HG03175 (cell line): ENCODE measurements at regions not wholly inside any gene's neighbourhood (a gene's known extent, or its start where the extent isn't known, plus 50 kb on each side); places are given as distances from the start of the nearest gene placed in this dataset.
"Not testable (repeated sequence)": the region's sequence is repeated elsewhere in the genome, so short reads cannot be mapped to it uniquely, and the experiment has no call there.

Experiments
- ATAC-seq: cut with Tn5 transposase; IDR thresholded peaks from one replicate; pipeline ENCODE4 v1.9.1; 2021; ENCODE audit warnings: mild to moderate bottlenecking, moderate library complexity; ENCODE audit not compliant: unreplicated experiment

GRCh38 chr10:30172673-30173072 lies 113.3 kb upstream of the JCAD start:
- ATAC-seq = no peak

DNA sequence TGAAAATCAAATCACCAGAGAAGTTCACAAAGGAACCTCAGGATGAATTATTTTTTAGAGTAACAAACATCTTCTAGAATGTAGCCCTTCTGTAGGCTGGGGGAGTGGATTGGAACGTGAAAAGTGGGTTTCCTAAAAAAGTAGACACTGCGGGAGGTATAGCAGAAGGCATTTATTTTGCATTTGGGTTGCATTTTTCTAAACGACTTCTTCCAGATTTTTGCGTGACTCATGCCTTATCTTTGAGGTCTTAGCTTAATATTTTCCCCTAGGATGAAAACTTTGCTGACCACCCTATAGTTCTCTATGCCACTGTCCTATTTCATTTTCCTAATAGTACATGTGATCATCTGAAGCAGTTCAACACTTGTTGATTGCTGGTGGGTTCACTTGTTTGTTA lies 112.7 kb upstream of the JCAD start:
- no peak for ATAC-seq

DNA sequence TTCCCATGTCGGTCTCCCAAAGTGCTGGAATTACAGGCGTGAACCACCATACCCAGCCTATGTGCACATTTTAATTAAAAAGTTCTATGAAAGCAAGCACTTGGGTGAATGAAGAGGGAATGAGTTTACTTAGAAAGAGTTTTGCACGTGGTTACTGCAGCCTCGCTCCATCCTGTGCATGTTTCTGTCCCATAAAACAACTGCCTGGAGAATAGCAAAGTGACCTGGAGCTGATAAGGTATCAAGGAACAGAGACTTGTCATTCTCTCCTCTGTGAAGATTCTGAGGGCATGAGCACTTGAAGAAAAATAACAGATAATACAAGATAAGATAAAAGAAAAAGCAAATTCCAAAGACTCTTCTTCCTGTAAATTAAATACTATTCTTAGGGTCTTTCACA lies 112.2 kb upstream of the JCAD start:
- ATAC-seq = no peak

- ATAC-seq = no peak
Measured at GRCh38 chr10:30170814-30171213, 111.4 kb upstream of the JCAD start.

- ATAC-seq = no peak
Measured at GRCh38 chr10:30170146-30170545, 110.8 kb upstream of the JCAD start.

DNA sequence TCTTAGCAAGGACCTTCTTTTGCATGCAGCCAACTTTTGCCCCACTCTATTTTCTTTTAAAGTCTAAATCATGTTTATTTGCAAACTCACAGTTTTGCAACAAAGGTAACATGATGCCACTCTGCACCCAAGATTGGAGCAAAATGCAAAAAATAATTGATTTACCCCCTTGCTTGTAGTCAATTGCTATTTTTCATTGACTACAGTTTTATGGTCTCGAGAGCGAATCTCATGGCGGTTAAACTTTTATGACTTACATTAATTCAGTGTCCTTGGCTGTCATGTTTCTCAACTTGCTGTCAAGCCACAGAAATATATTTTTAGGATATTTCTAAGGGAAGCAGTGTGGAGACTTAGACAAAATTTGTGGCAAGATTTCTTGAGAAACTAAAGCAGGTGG lies 110.0 kb upstream of the JCAD start:
- no peak for ATAC-seq

DNA sequence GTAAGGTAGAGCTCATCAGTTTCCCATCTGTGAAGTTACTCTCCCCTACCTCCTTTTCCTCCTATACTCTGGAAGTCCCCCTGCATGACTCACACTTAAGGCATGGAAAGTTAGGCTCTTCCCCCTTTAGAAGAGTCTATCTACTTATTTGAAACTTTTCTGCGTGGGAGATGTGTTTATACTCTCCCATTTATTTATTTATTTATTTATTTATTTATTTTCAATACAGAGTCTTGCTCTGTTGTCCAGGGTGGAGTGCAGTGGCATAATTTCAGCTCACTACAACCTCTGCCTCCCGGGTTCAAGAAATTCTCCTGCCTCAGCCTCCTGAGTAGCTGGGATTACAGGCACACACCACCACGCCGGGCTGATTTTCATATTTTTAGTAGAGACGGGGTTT lies 107.5 kb upstream of the JCAD start:
- ATAC-seq = no peak

GRCh38 chr10:30163410-30163809 lies 104.0 kb upstream of the JCAD start:
- ATAC-seq = not testable (repeated sequence)

DNA sequence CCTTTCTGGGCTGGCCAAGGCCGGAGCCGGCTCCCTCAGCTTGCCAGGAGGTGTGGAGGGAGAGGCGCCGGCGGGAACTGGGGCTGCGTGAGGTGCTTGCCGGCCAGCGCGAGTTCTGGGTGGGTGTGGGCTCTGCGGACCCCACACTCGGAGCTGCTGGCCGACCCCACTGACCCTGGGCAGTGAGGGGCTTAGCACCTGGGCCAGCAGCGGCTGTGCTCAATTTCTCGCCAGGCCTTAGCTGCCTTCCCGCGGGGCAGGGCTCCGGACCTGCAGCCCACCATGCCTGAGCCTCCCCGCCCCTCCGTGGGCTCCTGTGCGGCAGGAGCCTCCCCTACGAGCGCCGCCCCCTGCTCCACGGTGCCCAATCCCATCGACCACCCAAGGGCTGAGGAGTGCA lies 103.4 kb upstream of the JCAD start:
- not testable (repeated sequence) for ATAC-seq

- ATAC-seq = no peak
Measured at GRCh38 chr10:30160271-30160982, 101.0 kb upstream of the JCAD start.

DNA sequence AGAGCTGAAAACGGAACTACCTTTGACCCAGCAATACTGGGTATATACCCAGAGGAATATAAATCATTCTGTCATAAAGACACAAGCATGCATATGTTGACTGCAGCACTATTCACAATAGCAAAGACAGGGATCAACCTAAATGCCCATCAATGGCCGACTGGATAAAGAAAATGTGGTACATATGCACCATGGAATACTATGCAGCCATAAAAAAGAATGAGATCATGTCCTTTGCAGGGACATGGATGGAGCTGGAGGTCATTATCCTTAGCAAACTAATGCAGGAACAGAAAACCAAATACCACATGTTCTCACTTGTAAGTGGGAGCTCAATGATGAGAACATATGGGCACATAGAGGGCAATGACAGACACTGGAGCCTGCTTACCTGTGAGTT lies 100.2 kb upstream of the JCAD start:
- not testable (repeated sequence) for ATAC-seq

DNA sequence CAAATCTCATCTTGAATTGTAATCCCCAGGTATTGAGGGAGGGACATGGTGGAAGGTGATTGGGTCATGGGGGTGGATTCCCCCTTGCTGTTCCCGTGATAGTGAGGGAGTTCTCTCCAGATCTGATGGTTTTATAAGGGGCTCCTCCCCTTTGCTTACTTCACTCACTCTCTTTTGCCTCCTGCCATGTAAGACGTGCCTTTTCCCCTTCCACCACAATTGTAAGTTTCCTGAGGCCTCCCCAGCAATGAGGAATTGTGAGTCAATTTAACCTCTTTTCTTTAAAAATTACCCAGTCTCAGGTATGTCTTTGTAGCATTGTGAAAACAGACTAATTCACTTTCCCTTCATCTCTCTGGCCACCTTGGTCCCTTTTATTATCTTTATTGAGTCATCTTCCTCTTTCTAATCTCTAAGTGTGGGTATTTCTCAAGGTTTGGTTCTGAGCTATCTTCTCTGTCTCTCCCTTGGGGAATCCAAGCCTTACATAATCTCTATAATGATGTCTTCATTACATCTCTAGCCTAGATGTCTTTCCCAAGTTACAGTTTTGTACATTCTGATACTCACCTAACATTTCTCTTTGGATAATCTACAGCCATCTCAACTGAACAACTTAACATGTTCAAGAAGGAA lies 99.1 kb upstream of the JCAD start:
- no peak for ATAC-seq

- ATAC-seq = no peak
Measured at GRCh38 chr10:30155401-30155800, 96.0 kb upstream of the JCAD start.

- no peak for ATAC-seq
Measured at GRCh38 chr10:30154561-30154960, 95.2 kb upstream of the JCAD start.

DNA sequence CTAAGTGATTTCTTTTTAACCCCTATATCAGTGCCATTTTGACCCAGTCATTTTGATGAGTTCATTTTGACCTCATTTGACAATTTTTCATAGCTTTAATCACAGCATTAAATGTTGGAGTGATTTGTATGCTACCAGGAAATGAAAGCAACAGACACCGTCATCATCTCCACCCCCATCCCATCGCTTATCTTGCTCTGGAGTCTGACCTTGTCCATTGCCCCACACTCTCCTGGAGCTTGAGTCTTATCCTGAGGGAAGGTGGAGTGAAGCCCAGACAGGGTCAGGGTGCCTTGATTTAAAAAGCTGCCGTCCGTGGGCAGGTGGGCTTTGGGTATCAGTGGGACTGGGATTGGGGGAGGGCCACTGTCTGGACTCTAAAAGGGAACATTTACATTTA lies 94.7 kb upstream of the JCAD start:
- no peak for ATAC-seq

GRCh38 chr10:30151581-30152389 lies 92.4 kb upstream of the JCAD start:
- ATAC-seq = no peak

GRCh38 chr10:30141423-30141822 lies 82.0 kb upstream of the JCAD start:
- ATAC-seq = no peak

DNA sequence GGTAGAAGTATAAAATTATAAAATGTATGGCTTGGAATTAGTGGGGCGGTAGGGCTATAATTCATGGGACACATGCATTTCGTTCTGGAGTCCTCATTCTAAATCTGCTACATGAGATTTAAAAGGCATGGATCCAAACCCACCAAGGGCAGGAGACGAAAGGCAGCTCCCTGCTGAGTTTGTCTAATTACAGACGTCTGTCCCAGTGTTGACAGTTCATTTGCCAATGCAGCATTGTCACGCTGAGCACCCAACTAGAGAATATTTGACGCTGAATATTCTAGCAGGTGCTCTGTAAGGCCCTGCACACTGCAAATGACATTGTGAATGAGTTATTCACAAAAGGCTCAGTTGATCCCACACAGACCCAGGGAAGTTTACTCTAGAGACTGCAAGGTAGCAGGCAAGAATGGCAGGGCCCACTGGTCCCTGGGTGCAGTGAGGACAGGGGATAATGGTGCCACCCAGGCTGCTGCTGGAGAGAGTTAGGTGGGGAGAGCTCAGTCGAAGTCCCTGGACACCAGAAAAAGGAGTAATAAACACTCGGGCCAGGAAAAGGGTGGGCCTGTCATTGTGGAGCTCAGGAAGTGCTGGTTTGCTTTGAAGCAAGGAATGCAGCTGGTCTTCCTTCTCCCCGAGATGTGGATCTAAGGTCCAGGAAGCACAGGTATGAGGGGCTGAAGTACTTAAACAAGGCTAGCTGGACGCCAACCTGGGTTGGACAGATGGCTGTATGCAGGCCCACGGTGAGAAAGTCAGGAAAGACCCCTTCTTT lies 75.0 kb upstream of the JCAD start:
- no peak for ATAC-seq

- ATAC-seq = no peak
Measured at GRCh38 chr10:30133198-30133597, 73.8 kb upstream of the JCAD start.

- not testable (repeated sequence) for ATAC-seq
Measured at GRCh38 chr10:30131369-30131768, 72.0 kb upstream of the JCAD start.

DNA sequence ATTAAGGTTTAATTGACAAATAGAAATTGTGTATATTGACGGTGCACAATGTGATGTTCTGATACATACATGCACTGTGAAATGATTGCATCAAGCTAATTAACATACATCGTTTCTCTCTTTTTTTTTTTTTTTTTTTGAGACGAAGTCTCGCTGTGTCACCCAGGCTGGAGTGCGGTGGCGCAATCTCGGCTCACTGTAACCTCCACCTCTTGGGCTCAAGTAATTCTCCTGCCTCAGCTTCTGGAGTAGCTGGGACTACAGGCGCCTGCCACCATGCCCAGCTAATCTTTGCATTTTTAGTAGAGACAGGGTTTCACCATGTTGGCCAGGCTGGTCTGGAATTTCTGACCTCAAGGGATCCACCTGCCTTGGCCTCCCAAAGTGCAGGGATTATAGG lies 69.9 kb upstream of the JCAD start:
- ATAC-seq = not testable (repeated sequence)
